ENCODE measurements at regions not wholly inside any gene's neighbourhood (a gene's known extent, or its start where the extent isn't known, plus 50 kb on each side); places are given as distances from the start of the nearest gene placed in this dataset.

- TF ChIP-seq CTCF (IDR thresholded peaks at IDR 0.05; ENCODE audit: borderline replicate concordance, extremely low read depth, low read length, poor library complexity, severe bottlenecking) (no peak), EZH2 (IDR thresholded peaks at IDR 0.05; ENCODE audit: borderline replicate concordance, low read depth, low read length, severe bottlenecking) (no peak)
Observed at GRCh38 chr5:145443964-145444363, 391.2 kb downstream of the PRELID2 start.
